ENCODE measurements at regions not wholly inside any gene's neighbourhood (a gene's known extent, or its start where the extent isn't known, plus 50 kb on each side); places are given as distances from the start of the nearest gene placed in this dataset.

DNA sequence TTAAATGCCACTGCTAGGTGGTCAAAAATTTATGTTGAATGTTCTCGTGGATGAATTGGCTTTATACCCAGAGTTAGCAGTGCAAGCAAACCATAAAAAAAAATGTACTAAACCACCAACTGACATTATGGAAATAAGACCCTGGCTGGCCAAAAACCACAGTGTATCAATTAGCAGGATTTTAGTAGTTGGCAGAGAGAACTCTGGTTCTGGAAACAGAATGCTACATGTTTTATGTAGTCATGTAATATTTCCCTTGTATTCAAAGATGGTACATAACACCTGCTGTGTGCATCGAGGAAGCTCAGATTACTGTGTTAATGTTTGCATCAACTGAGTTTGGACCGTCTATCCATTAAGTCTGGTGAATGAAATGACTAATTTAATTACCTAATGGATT is 618.5 kb downstream of the CCSER2 start:
- no peak for FAIRE-seq
- BruUV-seq (replicated peaks): no TSS peak
- Histone ChIP-seq H2AFZ (ENCODE audit: low read depth, low read length) (no peak overlapping the region), H3K4me2 (ENCODE audit: insufficient read depth, low read length) (no peak overlapping the region), H3K9me3 (replicated peaks; ENCODE audit: control insufficient read depth, insufficient read depth, low read depth, low read length) (no peaks in the 10 kb centered on the region; the same call in 1 of the 2 replicates), H3K27ac (ENCODE audit: extremely low read depth, low read depth, low read length) (no peak overlapping the region), H3K36me3 (ENCODE audit: control insufficient read depth, insufficient read depth, low read length) (no peaks in the 10 kb centered on the region), H3K4me1 (replicated peaks in 1 of 2; ENCODE audit: control insufficient read depth in 2 of 2, insufficient read depth in 2 of 2, low read length in 2 of 2) (no peaks in the 10 kb centered on the region), H3K27me3 (ENCODE audit: control insufficient read depth in 2 of 2, insufficient read depth in 2 of 2, low read length in 2 of 2) (no peaks in the 10 kb centered on the region), H4K20me1 (replicated peaks; ENCODE audit: control insufficient read depth, insufficient read depth, low read length) (no peaks in the 10 kb centered on the region), H3K9me1 (ENCODE audit: control insufficient read depth, insufficient read depth, low read length) (no peaks in the 10 kb centered on the region), H3K79me2 (ENCODE audit: control insufficient read depth, insufficient read depth, low read length) (no peaks in the 10 kb centered on the region), H3K4me3 (no peak overlapping the region), H3K9ac (ENCODE audit: insufficient read depth in 1 of 2, low read depth in 2 of 2, low read length in 2 of 2) (no peak overlapping the region)
- ATAC-seq: no peak
- WGBS (ENCODE audit: insufficient coverage, low coverage, missing lambda C conversion rate): 1% methylated on average over 3 of the region's 3 CpGs
- ChIA-PET CTCF (ENCODE audit: low intra/inter-chr PET ratio) (no interaction called here), POLR2A (no interaction called here)
- in situ Hi-C loops (cut with MboI): no loop called here
- no peak for TF ChIP-seq ASH1L (IDR thresholded peaks at IDR 0.05; ENCODE audit: borderline replicate concordance, low read depth, partially characterized antibody)
- TF ChIP-seq YY1 (IDR thresholded peaks at IDR 0.05; ENCODE audit: borderline replicate concordance in 1 of 3, control insufficient read depth in 1 of 3, extremely low read depth in 1 of 3, insufficient read depth in 3 of 3, insufficient read length in 1 of 3, insufficient replicate concordance in 2 of 3, low read depth in 1 of 3, low read length in 2 of 3): no peak
- TF ChIP-seq HDAC3 (IDR thresholded peaks at IDR 0.05; ENCODE audit: borderline replicate concordance, partially characterized antibody): no peak
- TF ChIP-seq, protein P1, sequence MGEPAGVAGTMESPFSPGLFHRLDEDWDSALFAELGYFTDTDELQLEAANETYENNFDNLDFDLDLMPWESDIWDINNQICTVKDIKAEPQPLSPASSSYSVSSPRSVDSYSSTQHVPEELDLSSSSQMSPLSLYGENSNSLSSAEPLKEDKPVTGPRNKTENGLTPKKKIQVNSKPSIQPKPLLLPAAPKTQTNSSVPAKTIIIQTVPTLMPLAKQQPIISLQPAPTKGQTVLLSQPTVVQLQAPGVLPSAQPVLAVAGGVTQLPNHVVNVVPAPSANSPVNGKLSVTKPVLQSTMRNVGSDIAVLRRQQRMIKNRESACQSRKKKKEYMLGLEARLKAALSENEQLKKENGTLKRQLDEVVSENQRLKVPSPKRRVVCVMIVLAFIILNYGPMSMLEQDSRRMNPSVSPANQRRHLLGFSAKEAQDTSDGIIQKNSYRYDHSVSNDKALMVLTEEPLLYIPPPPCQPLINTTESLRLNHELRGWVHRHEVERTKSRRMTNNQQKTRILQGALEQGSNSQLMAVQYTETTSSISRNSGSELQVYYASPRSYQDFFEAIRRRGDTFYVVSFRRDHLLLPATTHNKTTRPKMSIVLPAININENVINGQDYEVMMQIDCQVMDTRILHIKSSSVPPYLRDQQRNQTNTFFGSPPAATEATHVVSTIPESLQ (CRISPR knock-in tag; IDR thresholded peaks at IDR 0.05): no peak
- DNase-seq (ENCODE audit: extremely low read depth in 1 of 4, low spot score in 3 of 4): no peak
- intact Hi-C loops (cut with micrococcal nuclease): no loop called here

Measured in K562 (cell line).